Stomach (tissue), 4 donors: ENCODE measurements at regions not wholly inside any gene's neighbourhood (a gene's known extent, or its start where the extent isn't known, plus 50 kb on each side); places are given as distances from the start of the nearest gene placed in this dataset.

Source experiments
- EP300 ChIP-seq: sonication (generic); formaldehyde crosslinking; IDR thresholded peaks from one replicate; pipeline ENCODE4 v1.6.1; 2017; ENCODE audit warnings: antibody characterized with exemption
- POLR2A ChIP-seq, 4 donors: fragments of 450-650 bp; IDR thresholded peaks; one replicate each; pipeline ENCODE4 v1.6.1; 2016; ENCODE audit warnings: antibody characterized with exemption in 4 of 4, control low read depth in 2 of 4, mild to moderate bottlenecking in 1 of 4, moderate library complexity in 1 of 4
- POLR2AphosphoS5 ChIP-seq, 3 donors: sonication (generic); formaldehyde crosslinking; IDR thresholded peaks; one replicate each; pipeline ENCODE4 v1.6.1; 2016; ENCODE audit warnings: antibody characterized with exemption in 3 of 3
- TF ChIP-seq, protein P1 (sequence below), 7 experiments: fragments of 450-650 bp in 4 of 7; fragments of 200-600 bp in 3 of 7; sonication (generic) in 3 of 7; IDR thresholded peaks; one replicate each; pipeline ENCODE4 v1.5.1; 2016 to 2019; ENCODE audit warnings: antibody characterized with exemption in 7 of 7, control low read depth in 2 of 7, mild to moderate bottlenecking in 1 of 7

DNA sequence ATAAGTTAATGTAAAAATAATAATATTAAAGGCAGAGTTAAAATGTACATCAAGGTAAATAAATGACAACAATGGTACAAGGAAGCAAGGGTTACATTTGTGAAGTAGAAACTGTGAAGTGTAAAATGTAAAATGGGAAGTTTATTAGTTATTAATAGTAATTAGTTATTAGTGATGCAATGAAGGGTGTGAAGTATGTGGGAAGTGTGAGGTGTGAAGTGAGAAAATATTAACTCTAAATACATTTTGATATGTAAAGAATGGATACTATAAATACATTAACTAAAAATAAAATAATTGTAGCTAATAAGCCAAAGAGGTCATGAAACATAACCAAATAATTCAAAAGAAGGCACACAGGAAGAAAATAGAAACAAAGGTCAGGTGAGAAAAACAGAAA lies 316.4 kb downstream of the GBA3 start:
- TF ChIP-seq POLR2AphosphoS5 (IDR thresholded peaks at IDR 0.05): no peak
- TF ChIP-seq, protein P1, sequence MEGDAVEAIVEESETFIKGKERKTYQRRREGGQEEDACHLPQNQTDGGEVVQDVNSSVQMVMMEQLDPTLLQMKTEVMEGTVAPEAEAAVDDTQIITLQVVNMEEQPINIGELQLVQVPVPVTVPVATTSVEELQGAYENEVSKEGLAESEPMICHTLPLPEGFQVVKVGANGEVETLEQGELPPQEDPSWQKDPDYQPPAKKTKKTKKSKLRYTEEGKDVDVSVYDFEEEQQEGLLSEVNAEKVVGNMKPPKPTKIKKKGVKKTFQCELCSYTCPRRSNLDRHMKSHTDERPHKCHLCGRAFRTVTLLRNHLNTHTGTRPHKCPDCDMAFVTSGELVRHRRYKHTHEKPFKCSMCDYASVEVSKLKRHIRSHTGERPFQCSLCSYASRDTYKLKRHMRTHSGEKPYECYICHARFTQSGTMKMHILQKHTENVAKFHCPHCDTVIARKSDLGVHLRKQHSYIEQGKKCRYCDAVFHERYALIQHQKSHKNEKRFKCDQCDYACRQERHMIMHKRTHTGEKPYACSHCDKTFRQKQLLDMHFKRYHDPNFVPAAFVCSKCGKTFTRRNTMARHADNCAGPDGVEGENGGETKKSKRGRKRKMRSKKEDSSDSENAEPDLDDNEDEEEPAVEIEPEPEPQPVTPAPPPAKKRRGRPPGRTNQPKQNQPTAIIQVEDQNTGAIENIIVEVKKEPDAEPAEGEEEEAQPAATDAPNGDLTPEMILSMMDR (IDR thresholded peaks at IDR 0.05): no peak
- no peak for TF ChIP-seq POLR2A (IDR thresholded peaks at IDR 0.05)
- TF ChIP-seq EP300: no peak
